ENCODE measurements at regions not wholly inside any gene's neighbourhood (a gene's known extent, or its start where the extent isn't known, plus 50 kb on each side); places are given as distances from the start of the nearest gene placed in this dataset.

- DNase-seq (ENCODE audit: low read depth): no peak
- H3K4me3 ChIP-seq (ENCODE audit: low read depth, low read length): no peak overlapping the region
Observed at GRCh38 chr18:5651736-5652135, 107.9 kb upstream of the EPB41L3 start.

- DNase-seq (ENCODE audit: low read depth): no peak
- no peak overlapping the region for H3K4me3 ChIP-seq (ENCODE audit: low read depth, low read length)
Observed at GRCh38 chr18:5649439-5649838, 105.6 kb upstream of the EPB41L3 start.

GRCh38 chr18:5646739-5647138, 102.9 kb upstream of the EPB41L3 start:
- no peak for DNase-seq (ENCODE audit: low read depth)
- H3K4me3 ChIP-seq (ENCODE audit: low read depth, low read length): no peak overlapping the region

GRCh38 chr18:5643288-5643687, 99.5 kb upstream of the EPB41L3 start:
- DNase-seq (ENCODE audit: low read depth): no peak
- no peak overlapping the region for H3K4me3 ChIP-seq (ENCODE audit: low read depth, low read length)

- DNase-seq (ENCODE audit: low read depth): no peak
- H3K4me3 ChIP-seq (ENCODE audit: low read depth, low read length): no peak overlapping the region
Observed at GRCh38 chr18:5640939-5641338, 97.1 kb upstream of the EPB41L3 start.

GRCh38 chr18:5639131-5639530, 95.3 kb upstream of the EPB41L3 start:
- DNase-seq (ENCODE audit: low read depth): no peak

GRCh38 chr18:5632041-5632440, 88.2 kb upstream of the EPB41L3 start:
- no peak for DNase-seq (ENCODE audit: low read depth)
- no peak overlapping the region for H3K4me3 ChIP-seq (ENCODE audit: low read depth, low read length)

More at GRCh38 chr18:5639131-5639530, 95.3 kb upstream of the EPB41L3 start:
- H3K4me3 ChIP-seq (ENCODE audit: low read depth, low read length): no peak overlapping the region

- no peak for DNase-seq (ENCODE audit: low read depth)
- no peak overlapping the region for H3K4me3 ChIP-seq (ENCODE audit: low read depth, low read length)
Observed at GRCh38 chr18:5630900-5631413, 87.2 kb upstream of the EPB41L3 start.

GRCh38 chr18:5630057-5630899, 86.5 kb upstream of the EPB41L3 start:
- peak; percentile 37 for DNase-seq (ENCODE audit: low read depth)
- H3K4me3 ChIP-seq (ENCODE audit: low read depth, low read length): peak overlapping the region; percentile 69

GRCh38 chr18:5628512-5629255, 84.9 kb upstream of the EPB41L3 start:
- DNase-seq (ENCODE audit: low read depth): no peak
- H3K4me3 ChIP-seq (ENCODE audit: low read depth, low read length): peak overlapping the region; percentile 69

- peak overlapping the region; percentile 69 for H3K4me3 ChIP-seq (ENCODE audit: low read depth, low read length)
- no peak for DNase-seq (ENCODE audit: low read depth)
Observed at GRCh38 chr18:5627776-5628511, 84.1 kb upstream of the EPB41L3 start.

GRCh38 chr18:5626130-5626880, 82.5 kb upstream of the EPB41L3 start:
- no peak overlapping the region for H3K4me3 ChIP-seq (ENCODE audit: low read depth, low read length)
- DNase-seq (ENCODE audit: low read depth): no peak

GRCh38 chr18:5625076-5625475, 81.3 kb upstream of the EPB41L3 start:
- DNase-seq (ENCODE audit: low read depth): no peak
- H3K4me3 ChIP-seq (ENCODE audit: low read depth, low read length): no peak overlapping the region

- H3K4me3 ChIP-seq (ENCODE audit: low read depth, low read length): no peak overlapping the region
- DNase-seq (ENCODE audit: low read depth): no peak
Observed at GRCh38 chr18:5622905-5623304, 79.1 kb upstream of the EPB41L3 start.

GRCh38 chr18:5620289-5620688, 76.5 kb upstream of the EPB41L3 start:
- H3K4me3 ChIP-seq (ENCODE audit: low read depth, low read length): no peak overlapping the region
- peak; percentile 40 for DNase-seq (ENCODE audit: low read depth)

- DNase-seq (ENCODE audit: low read depth): no peak
Observed at GRCh38 chr18:5619376-5619775, 75.6 kb upstream of the EPB41L3 start.

GRCh38 chr18:5618047-5618688, 74.4 kb upstream of the EPB41L3 start:
- no peak for DNase-seq (ENCODE audit: low read depth)
- no peak overlapping the region for H3K4me3 ChIP-seq (ENCODE audit: low read depth, low read length)

More at GRCh38 chr18:5619376-5619775, 75.6 kb upstream of the EPB41L3 start:
- no peak overlapping the region for H3K4me3 ChIP-seq (ENCODE audit: low read depth, low read length)

- no peak overlapping the region for H3K4me3 ChIP-seq (ENCODE audit: low read depth, low read length)
- DNase-seq (ENCODE audit: low read depth): no peak
Observed at GRCh38 chr18:5611221-5611620, 67.4 kb upstream of the EPB41L3 start.

- H3K4me3 ChIP-seq (ENCODE audit: low read depth, low read length): no peak overlapping the region
Observed at GRCh38 chr18:5608846-5609245, 65.0 kb upstream of the EPB41L3 start.

More at GRCh38 chr18:5608846-5609245, 65.0 kb upstream of the EPB41L3 start:
- no peak for DNase-seq (ENCODE audit: low read depth)

Data from skeletal muscle cell (primary cell).